ENCODE measurements at regions not wholly inside any gene's neighbourhood (a gene's known extent, or its start where the extent isn't known, plus 50 kb on each side); places are given as distances from the start of the nearest gene placed in this dataset.

GRCh38 chrX:3815896-3816664, 102.6 kb upstream of the PRKX start:
- TF ChIP-seq CTCF (IDR thresholded peaks at IDR 0.05) (no peak), POLR2A (IDR thresholded peaks at IDR 0.05) (no peak)

Measured in uterus (tissue), 2 donors.